Prostate gland (tissue), 2 donors: ENCODE measurements at regions not wholly inside any gene's neighbourhood (a gene's known extent, or its start where the extent isn't known, plus 50 kb on each side); places are given as distances from the start of the nearest gene placed in this dataset.

Experiments
- POLR2A ChIP-seq: fragments of 450-650 bp; IDR thresholded peaks from one replicate; pipeline ENCODE4 v1.6.1; 2016; ENCODE audit warnings: antibody characterized with exemption, mild to moderate bottlenecking
- TF ChIP-seq, protein P1 (sequence below), 4 experiments: fragments of 200-600 bp in 2 of 4; fragments of 450-650 bp in 2 of 4; sonication (generic) in 2 of 4; IDR thresholded peaks; 1 replicate in 3 of 4; 2 replicates in 1 of 4; pipeline ENCODE4 v1.5.1; 2016 to 2019; ENCODE audit warnings: antibody characterized with exemption in 4 of 4, mild to moderate bottlenecking in 2 of 4, moderate library complexity in 2 of 4

GRCh38 chr20:18999086-18999485, 185.5 kb downstream of the SCP2D1 start:
- TF ChIP-seq, protein P1, sequence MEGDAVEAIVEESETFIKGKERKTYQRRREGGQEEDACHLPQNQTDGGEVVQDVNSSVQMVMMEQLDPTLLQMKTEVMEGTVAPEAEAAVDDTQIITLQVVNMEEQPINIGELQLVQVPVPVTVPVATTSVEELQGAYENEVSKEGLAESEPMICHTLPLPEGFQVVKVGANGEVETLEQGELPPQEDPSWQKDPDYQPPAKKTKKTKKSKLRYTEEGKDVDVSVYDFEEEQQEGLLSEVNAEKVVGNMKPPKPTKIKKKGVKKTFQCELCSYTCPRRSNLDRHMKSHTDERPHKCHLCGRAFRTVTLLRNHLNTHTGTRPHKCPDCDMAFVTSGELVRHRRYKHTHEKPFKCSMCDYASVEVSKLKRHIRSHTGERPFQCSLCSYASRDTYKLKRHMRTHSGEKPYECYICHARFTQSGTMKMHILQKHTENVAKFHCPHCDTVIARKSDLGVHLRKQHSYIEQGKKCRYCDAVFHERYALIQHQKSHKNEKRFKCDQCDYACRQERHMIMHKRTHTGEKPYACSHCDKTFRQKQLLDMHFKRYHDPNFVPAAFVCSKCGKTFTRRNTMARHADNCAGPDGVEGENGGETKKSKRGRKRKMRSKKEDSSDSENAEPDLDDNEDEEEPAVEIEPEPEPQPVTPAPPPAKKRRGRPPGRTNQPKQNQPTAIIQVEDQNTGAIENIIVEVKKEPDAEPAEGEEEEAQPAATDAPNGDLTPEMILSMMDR (IDR thresholded peaks at IDR 0.05) = no peak
- no peak for TF ChIP-seq POLR2A
